ENCODE measurements at regions not wholly inside any gene's neighbourhood (a gene's known extent, or its start where the extent isn't known, plus 50 kb on each side); places are given as distances from the start of the nearest gene placed in this dataset.

GRCh38 chr2:65504814-65505697, 72.7 kb upstream of the SPRED2 start:
- no peak for DNase-seq (ENCODE audit: low spot score)
- Histone ChIP-seq H3K27ac (no peak overlapping the region), H3K4me3 (no peak overlapping the region), H2AFZ (no peak overlapping the region), H3K27me3 (no peaks in the 10 kb centered on the region), H3K9me3 (ENCODE audit: low read depth) (no peaks in the 10 kb centered on the region), H3K79me2 (no peaks in the 10 kb centered on the region), H3K4me1 (ENCODE audit: insufficient read depth) (no peaks in the 10 kb centered on the region), H3K36me3 (replicated peaks; ENCODE audit: insufficient read depth, low read depth) (no peaks in the 10 kb centered on the region), H3K4me2 (no peak overlapping the region), H4K20me1 (ENCODE audit: insufficient read depth, poor library complexity, severe bottlenecking) (no peaks in the 10 kb centered on the region), H3K9me2 (replicated peaks; ENCODE audit: insufficient read depth) (no peaks in the 10 kb centered on the region)
- TF ChIP-seq EZH2 (IDR thresholded peaks at IDR 0.05; ENCODE audit: borderline replicate concordance) (no peak), CTCF (IDR thresholded peaks at IDR 0.05; ENCODE audit: poor library complexity) (no peak), EZH2phosphoT487 (IDR thresholded peaks at IDR 0.05; ENCODE audit: low read depth, severe bottlenecking, unreplicated experiment) (no peak)
- 62% methylated on average over 14 of the region's 14 CpGs for WGBS (ENCODE audit: low lambda C conversion rate, missing lambda C conversion rate)

GRCh38 chr2:65504201-65504600, 71.8 kb upstream of the SPRED2 start:
- Histone ChIP-seq H3K9me3 (ENCODE audit: low read depth) (no peaks in the 10 kb centered on the region), H2AFZ (no peak overlapping the region), H3K27ac (no peak overlapping the region)

GRCh38 chr2:65503746-65504145, 71.3 kb upstream of the SPRED2 start:
- H3K9me3 ChIP-seq (ENCODE audit: low read depth) = no peaks in the 10 kb centered on the region
- no peaks in the 10 kb centered on the region for H3K79me2 ChIP-seq
- 76% methylated on average over 5 of the region's 5 CpGs for WGBS (ENCODE audit: low lambda C conversion rate, missing lambda C conversion rate)
- no peaks in the 10 kb centered on the region for H3K4me1 ChIP-seq (ENCODE audit: insufficient read depth)
- TF ChIP-seq EZH2phosphoT487 (IDR thresholded peaks at IDR 0.05; ENCODE audit: low read depth, severe bottlenecking, unreplicated experiment) = no peak
- no peak for TF ChIP-seq CTCF (IDR thresholded peaks at IDR 0.05; ENCODE audit: poor library complexity)
- no peak for TF ChIP-seq EZH2 (IDR thresholded peaks at IDR 0.05; ENCODE audit: borderline replicate concordance)
- H4K20me1 ChIP-seq (ENCODE audit: insufficient read depth, poor library complexity, severe bottlenecking) = no peaks in the 10 kb centered on the region
- no peak for DNase-seq (ENCODE audit: low spot score)
- H3K27ac ChIP-seq = no peak overlapping the region
- no peak overlapping the region for H3K4me2 ChIP-seq
- H2AFZ ChIP-seq = no peak overlapping the region
- H3K36me3 ChIP-seq (replicated peaks; ENCODE audit: insufficient read depth, low read depth) = no peaks in the 10 kb centered on the region
- no peak overlapping the region for H3K4me3 ChIP-seq
- no peaks in the 10 kb centered on the region for H3K9me2 ChIP-seq (replicated peaks; ENCODE audit: insufficient read depth)
- H3K27me3 ChIP-seq = no peaks in the 10 kb centered on the region

More at GRCh38 chr2:65504201-65504600, 71.8 kb upstream of the SPRED2 start:
- no peaks in the 10 kb centered on the region for H3K27me3 ChIP-seq
- no peak overlapping the region for H3K4me3 ChIP-seq
- H3K4me1 ChIP-seq (ENCODE audit: insufficient read depth) = no peaks in the 10 kb centered on the region
- no peaks in the 10 kb centered on the region for H3K9me2 ChIP-seq (replicated peaks; ENCODE audit: insufficient read depth)
- no peak for DNase-seq (ENCODE audit: low spot score)
- no peaks in the 10 kb centered on the region for H3K79me2 ChIP-seq
- TF ChIP-seq EZH2 (IDR thresholded peaks at IDR 0.05; ENCODE audit: borderline replicate concordance) (no peak), EZH2phosphoT487 (IDR thresholded peaks at IDR 0.05; ENCODE audit: low read depth, severe bottlenecking, unreplicated experiment) (no peak), CTCF (IDR thresholded peaks at IDR 0.05; ENCODE audit: poor library complexity) (no peak)
- 90% methylated on average over 6 of the region's 6 CpGs for WGBS (ENCODE audit: low lambda C conversion rate, missing lambda C conversion rate)
- H3K4me2 ChIP-seq = no peak overlapping the region
- no peaks in the 10 kb centered on the region for H4K20me1 ChIP-seq (ENCODE audit: insufficient read depth, poor library complexity, severe bottlenecking)
- no peaks in the 10 kb centered on the region for H3K36me3 ChIP-seq (replicated peaks; ENCODE audit: insufficient read depth, low read depth)
